OCI-LY7 (cell line): ENCODE measurements at regions not wholly inside any gene's neighbourhood (a gene's known extent, or its start where the extent isn't known, plus 50 kb on each side); places are given as distances from the start of the nearest gene placed in this dataset.

ENCODE experiments used
- EZH2phosphoT487 ChIP-seq: fragments of 200-600 bp; sonication (generic); IDR thresholded peaks from 2 replicates; pipeline ENCODE4 v1.6.1; 2018; ENCODE audit warnings: low read depth, borderline replicate concordance, mild to moderate bottlenecking, mixed run types, antibody characterized with exemption, low read length, moderate library complexity, mixed read lengths
- TF ChIP-seq, protein P1 (sequence below): fragments of 200-600 bp; sonication (generic); conservative IDR thresholded peaks from 2 replicates; pipeline ENCODE4 v1.5.1; 2014; ENCODE audit warnings: mild to moderate bottlenecking, antibody characterized with exemption, low read length, moderate library complexity, mixed read lengths

DNA sequence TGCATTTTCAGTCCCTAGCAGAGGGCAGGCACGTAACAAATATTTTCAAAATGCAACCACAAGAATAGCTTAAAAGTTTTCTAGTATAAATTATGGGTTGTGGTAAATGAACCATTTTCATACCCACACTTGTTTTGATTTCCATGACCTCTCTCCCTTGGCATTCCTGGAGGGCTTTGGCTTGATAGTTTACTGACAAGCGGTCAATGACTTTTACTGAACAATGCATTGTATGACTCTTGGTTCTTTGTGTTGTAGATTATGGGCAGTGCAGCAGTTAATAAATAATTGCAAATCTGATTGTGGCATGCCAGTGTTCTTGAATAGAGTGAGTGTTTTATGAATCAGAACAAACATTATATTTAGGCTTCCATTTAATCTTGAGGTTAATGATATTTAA is 285.2 kb upstream of the ARX start:
- TF ChIP-seq, protein P1, sequence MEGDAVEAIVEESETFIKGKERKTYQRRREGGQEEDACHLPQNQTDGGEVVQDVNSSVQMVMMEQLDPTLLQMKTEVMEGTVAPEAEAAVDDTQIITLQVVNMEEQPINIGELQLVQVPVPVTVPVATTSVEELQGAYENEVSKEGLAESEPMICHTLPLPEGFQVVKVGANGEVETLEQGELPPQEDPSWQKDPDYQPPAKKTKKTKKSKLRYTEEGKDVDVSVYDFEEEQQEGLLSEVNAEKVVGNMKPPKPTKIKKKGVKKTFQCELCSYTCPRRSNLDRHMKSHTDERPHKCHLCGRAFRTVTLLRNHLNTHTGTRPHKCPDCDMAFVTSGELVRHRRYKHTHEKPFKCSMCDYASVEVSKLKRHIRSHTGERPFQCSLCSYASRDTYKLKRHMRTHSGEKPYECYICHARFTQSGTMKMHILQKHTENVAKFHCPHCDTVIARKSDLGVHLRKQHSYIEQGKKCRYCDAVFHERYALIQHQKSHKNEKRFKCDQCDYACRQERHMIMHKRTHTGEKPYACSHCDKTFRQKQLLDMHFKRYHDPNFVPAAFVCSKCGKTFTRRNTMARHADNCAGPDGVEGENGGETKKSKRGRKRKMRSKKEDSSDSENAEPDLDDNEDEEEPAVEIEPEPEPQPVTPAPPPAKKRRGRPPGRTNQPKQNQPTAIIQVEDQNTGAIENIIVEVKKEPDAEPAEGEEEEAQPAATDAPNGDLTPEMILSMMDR: no peak
- TF ChIP-seq EZH2phosphoT487: no peak
